ENCODE measurements at regions not wholly inside any gene's neighbourhood (a gene's known extent, or its start where the extent isn't known, plus 50 kb on each side); places are given as distances from the start of the nearest gene placed in this dataset.
"Not testable (repeated sequence)": the region's sequence is repeated elsewhere in the genome, so short reads cannot be mapped to it uniquely, and the experiment has no call there.

GRCh38 chr6:50410579-50410978 lies 302.7 kb upstream of the TFAP2D start:
- H3K27ac ChIP-seq (ENCODE audit: low read depth, low read length, poor library complexity, severe bottlenecking) = no peak overlapping the region
- no TSS peak for BruUV-seq (replicated peaks)
- H3K4me3 ChIP-seq (ENCODE audit: low read depth, low read length, poor library complexity, severe bottlenecking) = no peak overlapping the region
- DNase-seq (ENCODE audit: low spot score) = no peak
- peaks cover 5% of the 10 kb centered on the region for H3K27me3 ChIP-seq (replicated peaks; ENCODE audit: insufficient read depth, low read depth, low read length, poor library complexity)
- no peaks in the 10 kb centered on the region for H3K9me3 ChIP-seq (ENCODE audit: low read depth, low read length, poor library complexity, severe bottlenecking)
- ChIA-PET CTCF (no interaction called here), POLR2A (ENCODE audit: low non-redundant PET) (no interaction called here)
- H3K4me1 ChIP-seq (ENCODE audit: insufficient read depth, low read length, poor library complexity, severe bottlenecking) = no peaks in the 10 kb centered on the region
- intact Hi-C loops (cut with micrococcal nuclease; ENCODE audit: unreplicated experiment) = no loop called here
- TF ChIP-seq CTCF (conservative IDR thresholded peaks at IDR 0.05; ENCODE audit: low read depth, low read length) (no peak), EZH2 (IDR thresholded peaks at IDR 0.05; ENCODE audit: borderline replicate concordance, low read depth, low read length, poor library complexity, severe bottlenecking) (no peak)
- H3K36me3 ChIP-seq (ENCODE audit: insufficient read depth, low read length, poor library complexity, severe bottlenecking) = no peaks in the 10 kb centered on the region

GRCh38 chr6:50421041-50421440 lies 292.3 kb upstream of the TFAP2D start:
- BruUV-seq (replicated peaks); H3K4me3 ChIP-seq (ENCODE audit: low read depth, low read length, poor library complexity, severe bottlenecking); intact Hi-C loops (cut with micrococcal nuclease; ENCODE audit: unreplicated experiment); POLR2A ChIA-PET (ENCODE audit: low non-redundant PET); CTCF ChIA-PET; H3K4me1 ChIP-seq (ENCODE audit: insufficient read depth, low read length, poor library complexity, severe bottlenecking); H3K9me3 ChIP-seq (ENCODE audit: low read depth, low read length, poor library complexity, severe bottlenecking); H3K27ac ChIP-seq (ENCODE audit: low read depth, low read length, poor library complexity, severe bottlenecking); H3K27me3 ChIP-seq (replicated peaks; ENCODE audit: insufficient read depth, low read depth, low read length, poor library complexity); DNase-seq (ENCODE audit: low spot score); H3K36me3 ChIP-seq (ENCODE audit: insufficient read depth, low read length, poor library complexity, severe bottlenecking): not testable (repeated sequence)

- H3K27ac ChIP-seq (ENCODE audit: low read depth, low read length, poor library complexity, severe bottlenecking) = no peak overlapping the region
- no peaks in the 10 kb centered on the region for H3K9me3 ChIP-seq (ENCODE audit: low read depth, low read length, poor library complexity, severe bottlenecking)
- no peaks in the 10 kb centered on the region for H3K4me1 ChIP-seq (ENCODE audit: insufficient read depth, low read length, poor library complexity, severe bottlenecking)
- H3K27me3 ChIP-seq (replicated peaks; ENCODE audit: insufficient read depth, low read depth, low read length, poor library complexity) = no peaks in the 10 kb centered on the region
- H3K36me3 ChIP-seq (ENCODE audit: insufficient read depth, low read length, poor library complexity, severe bottlenecking) = no peaks in the 10 kb centered on the region
- no peak overlapping the region for H3K4me3 ChIP-seq (ENCODE audit: low read depth, low read length, poor library complexity, severe bottlenecking)
- ChIA-PET POLR2A (ENCODE audit: low non-redundant PET) (no interaction called here), CTCF (no interaction called here)
- no peak for DNase-seq (ENCODE audit: low spot score)
- intact Hi-C loops (cut with micrococcal nuclease; ENCODE audit: unreplicated experiment) = no loop called here
- TF ChIP-seq EZH2 (IDR thresholded peaks at IDR 0.05; ENCODE audit: borderline replicate concordance, low read depth, low read length, poor library complexity, severe bottlenecking) = no peak
- TF ChIP-seq CTCF (conservative IDR thresholded peaks at IDR 0.05; ENCODE audit: low read depth, low read length) = no peak
- no TSS peak for BruUV-seq (replicated peaks)
Measured at GRCh38 chr6:50427267-50427666, 286.1 kb upstream of the TFAP2D start.

- H3K27me3 ChIP-seq (replicated peaks; ENCODE audit: insufficient read depth, low read depth, low read length, poor library complexity) = no peaks in the 10 kb centered on the region
- TF ChIP-seq EZH2 (IDR thresholded peaks at IDR 0.05; ENCODE audit: borderline replicate concordance, low read depth, low read length, poor library complexity, severe bottlenecking) (no peak), CTCF (conservative IDR thresholded peaks at IDR 0.05; ENCODE audit: low read depth, low read length) (no peak)
- H3K4me1 ChIP-seq (ENCODE audit: insufficient read depth, low read length, poor library complexity, severe bottlenecking) = no peaks in the 10 kb centered on the region
- no TSS peak for BruUV-seq (replicated peaks)
- H3K27ac ChIP-seq (ENCODE audit: low read depth, low read length, poor library complexity, severe bottlenecking) = no peak overlapping the region
- no peak overlapping the region for H3K4me3 ChIP-seq (ENCODE audit: low read depth, low read length, poor library complexity, severe bottlenecking)
- ChIA-PET CTCF (no interaction called here), POLR2A (ENCODE audit: low non-redundant PET) (no interaction called here)
- intact Hi-C loops (cut with micrococcal nuclease; ENCODE audit: unreplicated experiment) = no loop called here
- no peak for DNase-seq (ENCODE audit: low spot score)
- no peaks in the 10 kb centered on the region for H3K9me3 ChIP-seq (ENCODE audit: low read depth, low read length, poor library complexity, severe bottlenecking)
- H3K36me3 ChIP-seq (ENCODE audit: insufficient read depth, low read length, poor library complexity, severe bottlenecking) = no peaks in the 10 kb centered on the region
Measured at GRCh38 chr6:50437901-50438300, 275.4 kb upstream of the TFAP2D start.

Measured in A673 (cell line).